Effector CD4-positive, alpha-beta T cell (primary cell): ENCODE measurements at regions not wholly inside any gene's neighbourhood (a gene's known extent, or its start where the extent isn't known, plus 50 kb on each side); places are given as distances from the start of the nearest gene placed in this dataset.

ENCODE experiments used
- DNase-seq: peaks from one replicate; pipeline ENCODE4 v3.0.0-alpha.2; 2020

- no peak for DNase-seq
These were observed 88.4 kb downstream of the CTTN start for GRCh38 chr11:70486731-70487130.

- no peak for DNase-seq
These were observed 88.8 kb downstream of the CTTN start for GRCh38 chr11:70487160-70487559.

- DNase-seq, result no peak
These were observed 89.4 kb downstream of the CTTN start for GRCh38 chr11:70487756-70488155.

GRCh38 chr11:70488171-70488703, 89.9 kb downstream of the CTTN start:
- DNase-seq, result no peak

- no peak for DNase-seq
These were observed 90.9 kb downstream of the CTTN start for GRCh38 chr11:70489276-70489675.

GRCh38 chr11:70490208-70490607, 91.9 kb downstream of the CTTN start:
- no peak for DNase-seq

GRCh38 chr11:70490723-70491558, 92.6 kb downstream of the CTTN start:
- no peak for DNase-seq

- DNase-seq, result no peak
These were observed 93.6 kb downstream of the CTTN start for GRCh38 chr11:70491696-70492472.

- DNase-seq, result no peak
These were observed 94.8 kb downstream of the CTTN start for GRCh38 chr11:70493089-70493474.

- no peak for DNase-seq
These were observed 95.6 kb downstream of the CTTN start for GRCh38 chr11:70493891-70494290.

GRCh38 chr11:70494559-70495350, 96.4 kb downstream of the CTTN start:
- no peak for DNase-seq

- no peak for DNase-seq
These were observed 97.3 kb downstream of the CTTN start for GRCh38 chr11:70495351-70496310.

- DNase-seq, result no peak
These were observed 98.5 kb downstream of the CTTN start for GRCh38 chr11:70496591-70497535.

GRCh38 chr11:70497536-70498075, 99.3 kb downstream of the CTTN start:
- DNase-seq, result no peak

- DNase-seq, result no peak
These were observed 99.8 kb downstream of the CTTN start for GRCh38 chr11:70498171-70498571.

- no peak for DNase-seq
These were observed 100.9 kb downstream of the CTTN start for GRCh38 chr11:70498976-70499801.

GRCh38 chr11:70500076-70500847, 101.9 kb downstream of the CTTN start:
- DNase-seq, result no peak
